Amygdala (tissue), 56 donors: ENCODE measurements at regions not wholly inside any gene's neighbourhood (a gene's known extent, or its start where the extent isn't known, plus 50 kb on each side); places are given as distances from the start of the nearest gene placed in this dataset.
"Not testable (repeated sequence)": the region's sequence is repeated elsewhere in the genome, so short reads cannot be mapped to it uniquely, and the experiment has no call there.

ENCODE experiments used
- DNase-seq, 56 donors: peaks; one replicate each; lab custom pipeline; 2025; lab: John Stamatoyannopoulos, UW

- no peak for DNase-seq
These were observed 96.1 kb downstream of the DRD1 start for GRCh38 chr5:175347931-175348330.

- DNase-seq, result no peak
These were observed 97.0 kb downstream of the DRD1 start for GRCh38 chr5:175347027-175347426.

- no peak for DNase-seq
These were observed 99.4 kb downstream of the DRD1 start for GRCh38 chr5:175344331-175345195.

DNA sequence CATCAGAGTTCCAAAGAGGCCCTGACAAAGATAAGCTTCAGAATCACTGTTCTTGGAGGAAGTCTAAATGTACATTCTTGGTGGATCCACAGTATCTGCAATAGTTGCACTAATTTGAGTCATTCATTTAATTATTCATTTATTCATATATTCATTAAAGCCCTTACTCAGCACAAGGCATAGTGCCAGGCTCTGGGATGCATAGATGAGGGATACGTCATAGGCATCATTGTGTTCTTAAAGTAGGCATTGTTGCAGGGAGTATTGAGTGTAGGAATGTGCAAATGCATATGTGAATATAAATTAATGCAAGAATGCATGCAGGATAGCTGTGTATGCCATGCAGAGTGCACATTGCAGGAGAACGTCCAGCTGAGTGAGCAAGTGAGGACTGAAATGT, 100.7 kb downstream of the DRD1 start:
- no peak for DNase-seq

DNA sequence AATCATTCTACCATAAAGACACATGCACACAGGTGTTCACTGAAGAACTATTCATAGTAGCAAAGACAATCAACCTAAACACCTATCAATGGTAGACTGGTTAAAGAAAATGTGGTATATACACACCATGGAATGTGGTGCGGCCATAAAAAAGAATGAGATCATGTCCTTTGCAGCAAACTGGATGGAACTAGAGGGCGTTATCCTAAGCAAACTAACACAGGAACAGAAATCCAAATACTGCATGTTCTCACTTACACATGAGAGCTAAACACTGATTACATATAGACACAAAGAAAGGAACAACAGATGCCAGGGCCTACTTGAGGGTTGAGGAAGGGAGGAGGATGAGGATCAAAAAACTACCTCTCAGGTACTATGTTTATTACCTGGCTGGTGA, 103.8 kb downstream of the DRD1 start:
- no peak for DNase-seq

- no peak for DNase-seq
These were observed 106.3 kb downstream of the DRD1 start for GRCh38 chr5:175337680-175338079.

- no peak for DNase-seq
These were observed 107.2 kb downstream of the DRD1 start for GRCh38 chr5:175336781-175337180.

DNA sequence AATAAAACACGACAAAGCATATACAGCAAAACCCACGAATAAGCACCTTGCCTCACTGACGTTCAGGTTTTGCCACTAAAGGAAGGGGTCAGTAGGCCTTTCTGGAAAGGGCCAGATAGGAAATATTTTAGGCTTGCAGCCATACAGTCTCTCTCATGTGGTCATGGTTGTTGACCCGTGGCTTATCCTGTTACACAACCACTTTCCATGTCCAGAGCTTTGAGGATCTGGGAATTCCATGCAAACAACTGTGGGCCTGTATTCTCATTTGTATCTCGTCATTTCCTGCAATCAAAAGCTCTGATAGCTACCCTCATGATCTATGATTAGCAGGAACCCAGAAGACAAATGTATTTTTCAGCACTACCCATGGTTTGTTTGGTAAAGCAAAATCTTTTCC, 108.3 kb downstream of the DRD1 start:
- no peak for DNase-seq

DNA sequence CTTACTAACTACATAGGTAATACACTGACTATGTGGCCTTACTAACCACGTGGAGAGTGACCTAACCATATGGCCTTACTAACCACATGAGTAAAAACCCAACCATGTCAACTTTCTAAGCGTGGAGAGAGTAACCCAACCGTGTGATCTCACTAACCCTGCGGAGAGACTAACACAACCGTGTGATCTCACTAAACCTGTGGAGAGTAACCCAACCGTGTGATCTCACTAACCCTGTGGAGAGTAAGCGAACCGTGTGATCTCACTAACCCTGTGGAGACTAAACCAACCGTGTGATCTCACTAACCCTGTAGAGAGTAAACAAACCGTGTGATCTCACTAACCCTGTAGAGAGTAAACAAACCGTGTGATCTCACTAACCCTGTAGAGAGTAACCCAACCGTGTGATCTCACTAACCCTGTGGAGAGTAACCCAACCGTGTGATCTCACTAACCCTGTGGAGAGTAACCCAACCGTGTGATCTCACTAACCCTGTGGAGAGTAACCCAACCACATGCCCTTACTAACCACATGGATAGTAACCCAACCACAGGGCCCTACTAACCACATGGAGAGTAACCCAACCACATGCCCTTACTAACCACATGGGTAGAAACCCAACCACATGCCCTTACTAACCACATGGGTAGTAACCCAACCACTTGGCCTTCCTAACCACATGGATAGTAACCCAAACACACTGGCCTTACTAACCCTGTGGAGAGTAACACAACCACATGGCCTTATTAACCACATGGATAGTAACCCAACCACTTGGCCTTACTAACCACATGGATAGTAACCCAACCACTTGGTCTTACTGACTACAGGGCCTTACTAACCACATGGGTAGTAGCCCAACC, 112.6 kb downstream of the DRD1 start:
- DNase-seq, result not testable (repeated sequence)

DNA sequence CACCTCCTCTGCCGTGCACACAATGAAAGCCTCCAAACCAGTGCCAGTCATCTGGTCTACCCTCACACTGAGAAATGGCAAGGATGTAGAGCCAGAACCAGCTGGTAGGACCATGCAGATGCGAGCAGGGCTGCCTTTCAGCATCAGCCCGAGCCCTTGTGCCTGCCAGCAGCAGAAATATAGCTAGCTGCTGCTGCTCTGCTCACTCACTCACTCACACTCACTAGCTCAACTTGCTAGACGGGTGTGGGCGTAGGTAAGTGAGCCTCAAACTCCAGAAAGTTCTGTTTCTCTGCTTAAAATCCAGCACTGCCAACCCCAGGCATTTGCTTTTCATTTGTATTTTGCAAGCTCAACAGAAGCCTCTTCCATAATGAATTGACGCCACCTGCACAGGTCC, 114.0 kb downstream of the DRD1 start:
- peak in 4 of 56 donors; percentile 4 to 20 (median 10) for DNase-seq

DNA sequence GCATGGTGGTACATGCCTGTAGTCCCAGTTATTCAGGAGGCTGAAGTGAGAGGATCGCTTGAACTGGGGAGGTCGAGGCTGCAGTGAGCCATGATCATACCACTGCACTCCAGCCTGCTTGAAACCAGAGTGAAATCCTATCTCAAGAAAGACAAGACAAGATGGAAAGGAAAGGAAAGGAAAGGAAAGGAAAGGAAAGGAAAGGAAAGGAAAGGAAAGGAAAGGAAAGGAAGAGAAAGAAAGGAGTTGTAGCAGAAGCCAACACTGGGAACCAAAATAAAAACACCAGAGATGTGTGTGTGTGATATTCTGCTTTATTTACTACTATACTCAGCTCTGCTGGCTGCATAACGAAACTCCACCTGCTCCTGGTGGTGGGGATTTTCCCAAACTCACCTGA, 115.3 kb downstream of the DRD1 start:
- DNase-seq, result no peak

DNA sequence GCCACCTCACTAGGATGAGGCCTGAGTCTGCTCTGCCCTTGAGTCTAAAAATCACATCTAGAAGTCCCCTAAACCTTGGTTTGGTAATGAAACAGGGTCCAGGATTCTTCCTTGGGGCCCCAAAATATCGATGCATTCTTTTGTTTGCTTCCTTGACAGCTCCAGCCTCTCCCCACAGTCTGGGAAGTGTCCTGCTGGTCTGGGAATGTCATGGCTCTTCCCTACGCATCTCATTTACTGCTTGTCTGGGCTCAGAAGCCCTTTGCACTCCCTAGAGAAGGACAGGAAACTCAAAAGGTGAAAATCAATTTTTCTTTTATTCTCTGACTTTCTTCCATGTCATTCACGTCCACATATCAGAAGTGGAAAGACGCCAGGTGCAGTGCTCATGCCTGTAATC, 115.8 kb downstream of the DRD1 start:
- no peak for DNase-seq

DNA sequence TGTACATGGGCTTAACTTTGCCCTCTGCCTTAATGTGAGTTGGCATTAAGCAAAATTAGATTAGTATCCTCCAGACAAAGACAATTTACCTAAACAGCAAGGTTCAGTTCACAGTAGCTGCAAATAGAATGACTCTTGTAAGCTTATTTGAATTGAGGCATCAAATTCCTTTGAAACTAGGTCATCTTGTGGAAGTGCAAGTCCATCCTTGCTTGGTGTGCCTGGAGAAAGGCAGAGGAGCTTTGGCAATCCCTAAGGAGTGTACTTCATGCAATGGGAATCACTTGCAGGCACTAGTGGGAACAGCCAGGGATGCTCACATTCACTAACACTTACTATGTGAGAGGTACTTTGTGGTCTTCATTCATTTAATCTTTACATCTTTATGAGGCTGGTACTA, 118.3 kb downstream of the DRD1 start:
- no peak for DNase-seq

GRCh38 chr5:175321927-175322532, 122.0 kb downstream of the DRD1 start:
- DNase-seq, result no peak

GRCh38 chr5:175319199-175319598, 124.8 kb downstream of the DRD1 start:
- no peak for DNase-seq

- no peak for DNase-seq
These were observed 126.1 kb downstream of the DRD1 start for GRCh38 chr5:175317872-175318271.

- no peak for DNase-seq
These were observed 134.7 kb downstream of the DRD1 start for GRCh38 chr5:175309218-175309810.

DNA sequence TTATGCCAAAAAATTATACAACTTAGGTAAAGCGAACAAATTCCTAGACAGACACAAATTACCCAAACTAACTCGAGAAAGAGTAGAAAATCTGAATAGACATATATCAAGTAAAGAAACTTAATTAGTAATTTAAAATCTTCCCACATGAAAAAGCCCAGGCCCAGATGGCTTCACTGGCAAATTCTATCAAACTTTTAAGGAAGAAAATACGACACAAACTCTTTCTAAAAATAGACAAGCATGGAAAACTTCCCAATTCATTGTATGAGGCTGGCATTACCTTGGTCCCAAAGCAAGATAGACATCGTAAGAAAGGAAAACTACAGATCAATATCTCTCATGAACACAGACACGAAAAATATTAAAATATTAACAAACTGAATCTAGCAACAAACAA, 135.3 kb downstream of the DRD1 start:
- DNase-seq, result no peak

DNA sequence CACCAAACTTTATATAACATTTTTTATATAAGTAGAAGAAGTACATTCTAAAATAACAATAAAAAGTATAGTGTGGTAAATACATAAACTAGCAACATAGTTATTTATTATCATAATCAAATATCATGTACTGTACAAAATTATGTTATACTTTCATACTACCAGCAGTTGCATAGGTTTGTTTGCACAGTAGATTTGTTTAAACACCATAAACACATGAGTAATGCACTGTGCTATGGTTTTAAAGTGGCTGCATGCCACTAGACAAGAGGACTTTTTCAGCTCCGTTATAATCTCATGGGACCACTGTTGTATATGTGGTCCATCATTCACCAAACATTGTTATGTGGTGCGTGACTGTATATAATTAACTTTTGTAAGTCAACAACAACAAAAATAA, 137.6 kb downstream of the DRD1 start:
- no peak for DNase-seq

DNA sequence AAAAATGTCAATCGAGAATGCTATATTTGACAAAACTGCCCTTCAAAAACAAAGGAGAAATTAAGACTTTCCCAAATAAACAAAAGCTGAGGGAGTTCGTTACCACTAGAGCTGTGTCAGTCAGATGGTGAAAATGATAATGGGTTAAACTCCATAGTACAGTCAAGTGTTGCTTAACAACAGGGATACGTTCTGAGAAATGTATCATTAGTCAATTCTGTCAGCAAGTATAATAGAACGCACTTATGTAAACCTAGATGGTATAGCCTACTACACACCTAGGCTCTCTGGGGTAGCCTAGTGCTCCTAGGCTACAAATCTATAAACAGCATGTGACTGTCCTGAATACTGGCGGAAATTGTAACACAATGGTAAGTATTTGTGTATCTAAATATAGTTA, 138.7 kb downstream of the DRD1 start:
- DNase-seq, result no peak

- no peak for DNase-seq
These were observed 153.6 kb downstream of the DRD1 start for GRCh38 chr5:175290379-175290778.
